ENCODE measurements at regions not wholly inside any gene's neighbourhood (a gene's known extent, or its start where the extent isn't known, plus 50 kb on each side); places are given as distances from the start of the nearest gene placed in this dataset.

- H3K27ac Mint-ChIP-seq (ENCODE audit: unreplicated experiment): no peak overlapping the region
- no peak for DNase-seq
- H3K9me3 Mint-ChIP-seq (ENCODE audit: low read depth, unreplicated experiment): peaks cover 5% of the 10 kb centered on the region
- TF ChIP-seq, protein P1, sequence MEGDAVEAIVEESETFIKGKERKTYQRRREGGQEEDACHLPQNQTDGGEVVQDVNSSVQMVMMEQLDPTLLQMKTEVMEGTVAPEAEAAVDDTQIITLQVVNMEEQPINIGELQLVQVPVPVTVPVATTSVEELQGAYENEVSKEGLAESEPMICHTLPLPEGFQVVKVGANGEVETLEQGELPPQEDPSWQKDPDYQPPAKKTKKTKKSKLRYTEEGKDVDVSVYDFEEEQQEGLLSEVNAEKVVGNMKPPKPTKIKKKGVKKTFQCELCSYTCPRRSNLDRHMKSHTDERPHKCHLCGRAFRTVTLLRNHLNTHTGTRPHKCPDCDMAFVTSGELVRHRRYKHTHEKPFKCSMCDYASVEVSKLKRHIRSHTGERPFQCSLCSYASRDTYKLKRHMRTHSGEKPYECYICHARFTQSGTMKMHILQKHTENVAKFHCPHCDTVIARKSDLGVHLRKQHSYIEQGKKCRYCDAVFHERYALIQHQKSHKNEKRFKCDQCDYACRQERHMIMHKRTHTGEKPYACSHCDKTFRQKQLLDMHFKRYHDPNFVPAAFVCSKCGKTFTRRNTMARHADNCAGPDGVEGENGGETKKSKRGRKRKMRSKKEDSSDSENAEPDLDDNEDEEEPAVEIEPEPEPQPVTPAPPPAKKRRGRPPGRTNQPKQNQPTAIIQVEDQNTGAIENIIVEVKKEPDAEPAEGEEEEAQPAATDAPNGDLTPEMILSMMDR (IDR thresholded peaks at IDR 0.05; ENCODE audit: unreplicated experiment): no peak
- peaks cover 52% of the 10 kb centered on the region for H3K27me3 Mint-ChIP-seq (ENCODE audit: unreplicated experiment)
- H3K4me1 Mint-ChIP-seq (ENCODE audit: low read depth, unreplicated experiment): no peaks in the 10 kb centered on the region
- no peak overlapping the region for H3K4me3 Mint-ChIP-seq (ENCODE audit: low read depth, unreplicated experiment)
- no TSS peak for BruUV-seq (replicated peaks)
- no peaks in the 10 kb centered on the region for H3K36me3 Mint-ChIP-seq (ENCODE audit: insufficient read depth, unreplicated experiment)
- intact Hi-C loops (cut with micrococcal nuclease; ENCODE audit: unreplicated experiment): no loop called here
- CTCF ChIA-PET: no interaction called here
Observed at GRCh38 chr16:5455110-5455509, 357.5 kb upstream of the EEF2KMT start.

DNA sequence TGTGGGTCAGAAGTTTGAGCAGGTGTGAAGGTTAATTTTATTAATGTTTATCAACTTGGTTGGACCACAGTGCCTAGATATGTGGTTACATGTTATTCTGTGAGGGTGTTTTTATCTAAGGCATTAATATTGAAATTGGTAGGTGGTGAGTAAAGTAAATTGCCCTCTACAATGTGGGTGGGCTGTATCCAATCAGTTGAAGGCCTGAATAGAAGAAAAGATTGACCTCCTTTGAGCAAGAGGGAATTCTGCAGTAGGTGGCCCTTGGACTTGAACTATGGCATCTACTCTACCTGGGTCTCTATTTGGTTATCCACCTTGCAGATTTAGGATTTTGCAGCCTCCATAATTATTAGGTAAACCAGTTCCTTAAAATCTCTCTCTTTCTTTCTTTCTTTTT lies 356.8 kb upstream of the EEF2KMT start:
- Mint-ChIP-seq H3K9me3 (ENCODE audit: low read depth, unreplicated experiment) (peaks cover 5% of the 10 kb centered on the region), H3K4me1 (ENCODE audit: low read depth, unreplicated experiment) (no peaks in the 10 kb centered on the region), H3K4me3 (ENCODE audit: low read depth, unreplicated experiment) (no peak overlapping the region), H3K36me3 (ENCODE audit: insufficient read depth, unreplicated experiment) (no peaks in the 10 kb centered on the region), H3K27ac (ENCODE audit: unreplicated experiment) (no peak overlapping the region), H3K27me3 (ENCODE audit: unreplicated experiment) (peaks cover 49% of the 10 kb centered on the region)
- CTCF ChIA-PET: no interaction called here
- no TSS peak for BruUV-seq (replicated peaks)
- DNase-seq: no peak
- TF ChIP-seq, protein P1 (IDR thresholded peaks at IDR 0.05; ENCODE audit: unreplicated experiment): no peak
- intact Hi-C loops (cut with micrococcal nuclease; ENCODE audit: unreplicated experiment): no loop called here

DNA sequence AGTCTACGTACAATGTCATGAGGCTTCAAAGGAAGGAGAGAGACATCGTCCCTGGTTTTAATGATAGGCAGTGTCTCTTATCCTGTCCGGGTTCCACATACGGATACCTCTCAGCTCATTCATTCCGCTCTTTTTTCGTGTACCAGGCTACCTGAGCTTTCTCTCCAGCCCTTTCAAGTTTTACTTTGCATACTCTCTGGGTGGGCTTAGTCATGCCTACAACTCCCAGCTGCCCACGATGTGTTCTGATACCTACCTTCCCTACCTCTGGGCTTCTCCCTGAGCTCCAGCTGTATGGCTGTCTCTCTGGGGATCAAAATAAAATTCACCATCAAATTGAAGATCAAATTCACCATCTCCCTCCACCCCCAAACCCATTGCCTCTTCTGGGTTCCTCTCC lies 354.0 kb upstream of the EEF2KMT start:
- no TSS peak for BruUV-seq (replicated peaks)

DNA sequence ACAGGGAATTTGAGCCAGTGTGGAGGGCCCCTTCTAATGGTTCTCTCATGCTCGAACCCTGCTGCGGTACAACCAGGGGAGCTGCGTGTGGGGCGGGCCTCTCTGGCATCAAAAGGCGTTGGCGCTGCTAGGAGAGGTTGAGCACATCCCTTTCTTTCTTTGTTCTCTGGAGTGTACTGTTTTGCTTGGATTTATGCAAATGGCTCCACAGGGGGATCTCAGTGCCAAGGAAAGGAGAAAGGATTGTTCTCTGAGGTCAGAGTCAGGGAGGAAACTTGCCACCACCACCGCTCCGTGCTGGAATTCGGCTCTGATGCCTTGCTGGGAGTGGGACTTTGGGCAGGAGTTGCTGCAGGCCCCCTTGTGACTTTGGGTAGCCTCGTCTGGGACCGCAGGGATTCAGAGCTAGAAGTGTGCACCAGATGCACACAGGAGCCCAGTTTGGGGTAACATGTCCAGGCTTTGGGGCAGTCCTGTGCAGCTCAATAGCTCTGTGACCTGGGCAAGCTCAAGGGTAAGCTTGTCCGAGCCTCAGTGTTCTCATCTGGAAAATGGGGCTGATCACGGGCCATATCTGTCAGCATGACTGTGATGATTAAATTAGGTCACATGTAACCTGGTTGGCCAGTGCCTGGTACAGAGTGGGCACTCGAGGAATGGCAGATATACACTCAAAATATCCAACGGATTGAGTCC lies 353.0 kb upstream of the EEF2KMT start:
- TF ChIP-seq, protein P1 (IDR thresholded peaks at IDR 0.05; ENCODE audit: unreplicated experiment): no peak
- Mint-ChIP-seq H3K36me3 (ENCODE audit: insufficient read depth, unreplicated experiment) (no peaks in the 10 kb centered on the region), H3K27ac (ENCODE audit: unreplicated experiment) (no peak overlapping the region), H3K27me3 (ENCODE audit: unreplicated experiment) (peaks cover 71% of the 10 kb centered on the region), H3K4me3 (ENCODE audit: low read depth, unreplicated experiment) (no peak overlapping the region), H3K4me1 (ENCODE audit: low read depth, unreplicated experiment) (no peaks in the 10 kb centered on the region), H3K9me3 (ENCODE audit: low read depth, unreplicated experiment) (peaks cover 2% of the 10 kb centered on the region)
- intact Hi-C loops (cut with micrococcal nuclease; ENCODE audit: unreplicated experiment): no loop called here
- CTCF ChIA-PET: no interaction called here
- BruUV-seq (replicated peaks): no TSS peak
- DNase-seq: no peak

More for the DNA sequence above, 354.0 kb upstream of the EEF2KMT start:
- H3K27ac Mint-ChIP-seq (ENCODE audit: unreplicated experiment): no peak overlapping the region
- TF ChIP-seq, protein P1 (IDR thresholded peaks at IDR 0.05; ENCODE audit: unreplicated experiment): no peak
- CTCF ChIA-PET: no interaction called here
- H3K4me1 Mint-ChIP-seq (ENCODE audit: low read depth, unreplicated experiment): no peaks in the 10 kb centered on the region
- H3K9me3 Mint-ChIP-seq (ENCODE audit: low read depth, unreplicated experiment): peaks cover 4% of the 10 kb centered on the region
- intact Hi-C loops (cut with micrococcal nuclease; ENCODE audit: unreplicated experiment): no loop called here
- peaks cover 61% of the 10 kb centered on the region for H3K27me3 Mint-ChIP-seq (ENCODE audit: unreplicated experiment)
- no peaks in the 10 kb centered on the region for H3K36me3 Mint-ChIP-seq (ENCODE audit: insufficient read depth, unreplicated experiment)
- no peak for DNase-seq
- no peak overlapping the region for H3K4me3 Mint-ChIP-seq (ENCODE audit: low read depth, unreplicated experiment)

Data from Calu3 (cell line).